ENCODE measurements at regions not wholly inside any gene's neighbourhood (a gene's known extent, or its start where the extent isn't known, plus 50 kb on each side); places are given as distances from the start of the nearest gene placed in this dataset.

DNA sequence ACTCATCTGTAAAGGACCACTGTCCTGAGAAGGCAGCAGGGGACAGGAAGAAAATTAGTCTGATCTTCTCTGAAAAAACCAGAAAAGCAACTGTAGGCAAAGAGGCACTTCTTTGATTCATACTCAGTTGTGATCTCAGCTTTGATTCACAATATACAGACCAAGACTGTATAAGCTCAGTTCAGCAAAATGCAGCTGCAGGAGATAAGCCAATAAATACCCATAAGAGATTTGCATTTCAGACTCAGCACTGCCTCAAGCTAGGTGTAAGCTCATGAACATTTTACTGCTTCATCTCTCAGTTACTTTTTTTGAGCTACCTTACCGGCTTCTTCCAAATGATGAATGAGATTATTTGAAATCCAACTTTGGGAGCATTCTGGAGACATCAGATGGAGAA lies 64.2 kb upstream of the LYZL1 start:
- TF ChIP-seq, protein P1, sequence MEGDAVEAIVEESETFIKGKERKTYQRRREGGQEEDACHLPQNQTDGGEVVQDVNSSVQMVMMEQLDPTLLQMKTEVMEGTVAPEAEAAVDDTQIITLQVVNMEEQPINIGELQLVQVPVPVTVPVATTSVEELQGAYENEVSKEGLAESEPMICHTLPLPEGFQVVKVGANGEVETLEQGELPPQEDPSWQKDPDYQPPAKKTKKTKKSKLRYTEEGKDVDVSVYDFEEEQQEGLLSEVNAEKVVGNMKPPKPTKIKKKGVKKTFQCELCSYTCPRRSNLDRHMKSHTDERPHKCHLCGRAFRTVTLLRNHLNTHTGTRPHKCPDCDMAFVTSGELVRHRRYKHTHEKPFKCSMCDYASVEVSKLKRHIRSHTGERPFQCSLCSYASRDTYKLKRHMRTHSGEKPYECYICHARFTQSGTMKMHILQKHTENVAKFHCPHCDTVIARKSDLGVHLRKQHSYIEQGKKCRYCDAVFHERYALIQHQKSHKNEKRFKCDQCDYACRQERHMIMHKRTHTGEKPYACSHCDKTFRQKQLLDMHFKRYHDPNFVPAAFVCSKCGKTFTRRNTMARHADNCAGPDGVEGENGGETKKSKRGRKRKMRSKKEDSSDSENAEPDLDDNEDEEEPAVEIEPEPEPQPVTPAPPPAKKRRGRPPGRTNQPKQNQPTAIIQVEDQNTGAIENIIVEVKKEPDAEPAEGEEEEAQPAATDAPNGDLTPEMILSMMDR (IDR thresholded peaks at IDR 0.05), result no peak
- TF ChIP-seq, protein P2, sequence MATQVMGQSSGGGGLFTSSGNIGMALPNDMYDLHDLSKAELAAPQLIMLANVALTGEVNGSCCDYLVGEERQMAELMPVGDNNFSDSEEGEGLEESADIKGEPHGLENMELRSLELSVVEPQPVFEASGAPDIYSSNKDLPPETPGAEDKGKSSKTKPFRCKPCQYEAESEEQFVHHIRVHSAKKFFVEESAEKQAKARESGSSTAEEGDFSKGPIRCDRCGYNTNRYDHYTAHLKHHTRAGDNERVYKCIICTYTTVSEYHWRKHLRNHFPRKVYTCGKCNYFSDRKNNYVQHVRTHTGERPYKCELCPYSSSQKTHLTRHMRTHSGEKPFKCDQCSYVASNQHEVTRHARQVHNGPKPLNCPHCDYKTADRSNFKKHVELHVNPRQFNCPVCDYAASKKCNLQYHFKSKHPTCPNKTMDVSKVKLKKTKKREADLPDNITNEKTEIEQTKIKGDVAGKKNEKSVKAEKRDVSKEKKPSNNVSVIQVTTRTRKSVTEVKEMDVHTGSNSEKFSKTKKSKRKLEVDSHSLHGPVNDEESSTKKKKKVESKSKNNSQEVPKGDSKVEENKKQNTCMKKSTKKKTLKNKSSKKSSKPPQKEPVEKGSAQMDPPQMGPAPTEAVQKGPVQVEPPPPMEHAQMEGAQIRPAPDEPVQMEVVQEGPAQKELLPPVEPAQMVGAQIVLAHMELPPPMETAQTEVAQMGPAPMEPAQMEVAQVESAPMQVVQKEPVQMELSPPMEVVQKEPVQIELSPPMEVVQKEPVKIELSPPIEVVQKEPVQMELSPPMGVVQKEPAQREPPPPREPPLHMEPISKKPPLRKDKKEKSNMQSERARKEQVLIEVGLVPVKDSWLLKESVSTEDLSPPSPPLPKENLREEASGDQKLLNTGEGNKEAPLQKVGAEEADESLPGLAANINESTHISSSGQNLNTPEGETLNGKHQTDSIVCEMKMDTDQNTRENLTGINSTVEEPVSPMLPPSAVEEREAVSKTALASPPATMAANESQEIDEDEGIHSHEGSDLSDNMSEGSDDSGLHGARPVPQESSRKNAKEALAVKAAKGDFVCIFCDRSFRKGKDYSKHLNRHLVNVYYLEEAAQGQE (IDR thresholded peaks at IDR 0.05; ENCODE audit: insufficient read depth in 1 of 2, low read depth in 2 of 2, low read length in 1 of 2), result no peak

All from Panc1 (cell line).